Tibial nerve (tissue), 4 donors: ENCODE measurements at regions not wholly inside any gene's neighbourhood (a gene's known extent, or its start where the extent isn't known, plus 50 kb on each side); places are given as distances from the start of the nearest gene placed in this dataset.

ENCODE experiments used
- DNase-seq, 2 donors: peaks; one replicate each; pipeline ENCODE4 v3.0.0-alpha.2; 2019; ENCODE audit warnings: low spot score in 2 of 2
- H3K27ac ChIP-seq, 4 donors: fragments of 200-600 bp; sonication (generic) in 3 of 4; one replicate each; pipeline ENCODE4 v1.5.1; 2017 to 2019; ENCODE audit warnings: mild to moderate bottlenecking in 1 of 4
- H3K27me3 ChIP-seq, 2 donors: fragments of 200-600 bp; sonication (generic) in 1 of 2; one replicate each; pipeline versions ENCODE4 v1.5.1 to v1.6.0; 2017 to 2019
- H3K36me3 ChIP-seq, 3 donors: fragments of 200-600 bp; sonication (generic); one replicate each; pipeline ENCODE4 v1.5.1; 2018 to 2019
- H3K4me1 ChIP-seq, 4 donors: fragments of 200-600 bp; sonication (generic) in 3 of 4; one replicate each; pipeline ENCODE4 v1.5.1; 2017 to 2019
- H3K4me3 ChIP-seq, 4 donors: fragments of 200-600 bp; sonication (generic) in 3 of 4; one replicate each; pipeline ENCODE4 v1.5.1; 2017 to 2019; ENCODE audit warnings: mild to moderate bottlenecking in 1 of 4, moderate library complexity in 1 of 4
- H3K9me3 ChIP-seq, 4 donors: fragments of 200-600 bp; sonication (generic) in 3 of 4; one replicate each; pipeline ENCODE4 v1.5.1; 2017 to 2019
- CTCF ChIP-seq, 5 experiments: fragments of 200-600 bp in 3 of 5; fragments of 450-650 bp in 2 of 5; sonication (generic) in 3 of 5; IDR thresholded peaks; one replicate each; pipeline ENCODE4 v1.5.1; 2016 to 2019; ENCODE audit warnings: antibody characterized with exemption in 5 of 5, mild to moderate bottlenecking in 3 of 5, moderate library complexity in 2 of 5
- EP300 ChIP-seq, 2 donors: sonication (generic); formaldehyde crosslinking; IDR thresholded peaks; one replicate each; pipeline ENCODE4 v1.6.1; 2017; ENCODE audit warnings: antibody characterized with exemption in 2 of 2, mild to moderate bottlenecking in 1 of 2
- POLR2A ChIP-seq, 2 donors: fragments of 450-650 bp; IDR thresholded peaks; one replicate each; pipeline ENCODE4 v1.6.1; 2017; ENCODE audit warnings: antibody characterized with exemption in 2 of 2, mild to moderate bottlenecking in 2 of 2, moderate library complexity in 2 of 2
- WGBS, 2 donors: methylation state at CpG; one replicate each; pipeline ENCODE4 v1.1.5; 2018; 5-methylcytosine and 5-hydroxymethylcytosine counted together

GRCh38 chr4:24433515-24434214, 150.7 kb downstream of the DHX15 start:
- 38 to 44% methylated on average over 8 of the region's 8 CpGs for whole genome bisulfite sequencing, 2 donors
- no peak for TF ChIP-seq CTCF (IDR thresholded peaks at IDR 0.05)
- TF ChIP-seq EP300 (IDR thresholded peaks at IDR 0.05), result no peak
- TF ChIP-seq POLR2A (IDR thresholded peaks at IDR 0.05), result no peak
- H3K27ac ChIP-seq, result no peak overlapping the region
- no peaks in the 10 kb centered on the region for H3K9me3 ChIP-seq
- H3K4me1 ChIP-seq, result no peaks in the 10 kb centered on the region
- H3K36me3 ChIP-seq, result no peaks in the 10 kb centered on the region
- no peak overlapping the region for H3K4me3 ChIP-seq
- no peaks in the 10 kb centered on the region for H3K27me3 ChIP-seq
- DNase-seq, result no peak

- Histone ChIP-seq H3K27me3 (no peaks in the 10 kb centered on the region), H3K4me1 (no peaks in the 10 kb centered on the region), H3K27ac (no peak overlapping the region), H3K4me3 (no peak overlapping the region), H3K9me3 (no peaks in the 10 kb centered on the region), H3K36me3 (no peaks in the 10 kb centered on the region)
- WGBS, 2 donors, result 38 to 43% methylated on average over 6 of the region's 6 CpGs
- TF ChIP-seq POLR2A (IDR thresholded peaks at IDR 0.05), result no peak
- TF ChIP-seq EP300 (IDR thresholded peaks at IDR 0.05), result peak in 1 of 2 donors; percentile 13
- DNase-seq, result peak in 1 of 2 donors; percentile 7
Measured at GRCh38 chr4:24428850-24429249, 155.5 kb downstream of the DHX15 start.

GRCh38 chr4:24426557-24426956, 157.8 kb downstream of the DHX15 start:
- no peak for DNase-seq
- TF ChIP-seq POLR2A (IDR thresholded peaks at IDR 0.05), result no peak
- no peak for TF ChIP-seq CTCF (IDR thresholded peaks at IDR 0.05)
- TF ChIP-seq EP300 (IDR thresholded peaks at IDR 0.05), result no peak
- WGBS, 2 donors, result 83 to 88% methylated on average over 5 of the region's 5 CpGs

GRCh38 chr4:24425863-24426262, 158.5 kb downstream of the DHX15 start:
- DNase-seq, result no peak
- H3K4me3 ChIP-seq, result no peak overlapping the region
- TF ChIP-seq POLR2A (IDR thresholded peaks at IDR 0.05) (no peak), EP300 (IDR thresholded peaks at IDR 0.05) (no peak)

More at GRCh38 chr4:24426557-24426956, 157.8 kb downstream of the DHX15 start:
- Histone ChIP-seq H3K27me3 (no peaks in the 10 kb centered on the region), H3K36me3 (no peaks in the 10 kb centered on the region), H3K27ac (no peak overlapping the region), H3K4me1 (no peaks in the 10 kb centered on the region), H3K4me3 (no peak overlapping the region), H3K9me3 (no peaks in the 10 kb centered on the region)

GRCh38 chr4:24423670-24424069, 160.7 kb downstream of the DHX15 start:
- Histone ChIP-seq H3K27me3 (no peaks in the 10 kb centered on the region), H3K4me1 (peaks cover 0 to 7% (median 0%) of the 10 kb centered on the region in 4 donors), H3K27ac (no peak overlapping the region), H3K36me3 (no peaks in the 10 kb centered on the region), H3K9me3 (no peaks in the 10 kb centered on the region), H3K4me3 (no peak overlapping the region)
- WGBS, 2 donors, result 80 to 97% methylated on average over 3 of the region's 3 CpGs
- TF ChIP-seq CTCF (IDR thresholded peaks at IDR 0.05) (no peak), POLR2A (IDR thresholded peaks at IDR 0.05) (no peak), EP300 (IDR thresholded peaks at IDR 0.05) (no peak)
- DNase-seq, result no peak

More at GRCh38 chr4:24425863-24426262, 158.5 kb downstream of the DHX15 start:
- Histone ChIP-seq H3K27ac (no peak overlapping the region), H3K9me3 (no peaks in the 10 kb centered on the region), H3K4me1 (no peaks in the 10 kb centered on the region), H3K27me3 (no peaks in the 10 kb centered on the region), H3K36me3 (no peaks in the 10 kb centered on the region)
- 56 to 61% methylated on average over 3 of the region's 3 CpGs for WGBS, 2 donors

GRCh38 chr4:24422644-24423043, 161.7 kb downstream of the DHX15 start:
- H3K27me3 ChIP-seq, result no peaks in the 10 kb centered on the region
- no peaks in the 10 kb centered on the region for H3K36me3 ChIP-seq
- H3K9me3 ChIP-seq, result no peaks in the 10 kb centered on the region
- WGBS, 2 donors, result 92 to 97% methylated on average over 2 of the region's 2 CpGs
- H3K4me3 ChIP-seq, result no peak overlapping the region
- DNase-seq, result no peak
- peaks cover 0 to 8% (median 0%) of the 10 kb centered on the region in 4 donors for H3K4me1 ChIP-seq
- H3K27ac ChIP-seq, result no peak overlapping the region
- TF ChIP-seq CTCF (IDR thresholded peaks at IDR 0.05), result no peak
- TF ChIP-seq POLR2A (IDR thresholded peaks at IDR 0.05), result no peak
- no peak for TF ChIP-seq EP300 (IDR thresholded peaks at IDR 0.05)
